Keratinocyte (primary cell): ENCODE measurements at regions not wholly inside any gene's neighbourhood (a gene's known extent, or its start where the extent isn't known, plus 50 kb on each side); places are given as distances from the start of the nearest gene placed in this dataset.

ENCODE experiments used
- CTCF ChIP-seq, 3 experiments: IDR thresholded peaks in 1 of 3; conservative IDR thresholded peaks in 1 of 3; optimal IDR thresholded peaks in 1 of 3; 2 replicates in 2 of 3; 3 replicates in 1 of 3; pipeline versions ENCODE3 to v1.5.1; 2011; ENCODE audit warnings: low read length in 3 of 3, mild to moderate bottlenecking in 3 of 3, moderate library complexity in 2 of 3, control low read depth in 1 of 3, inconsistent platforms in 1 of 3; ENCODE audit not compliant: insufficient read depth in 2 of 3; ENCODE audit errors: extremely low read depth in 1 of 3
- EZH2 ChIP-seq: IDR thresholded peaks from one replicate; pipeline ENCODE4 v1.6.1; 2012; ENCODE audit warnings: inconsistent platforms, mild to moderate bottlenecking, low read length, moderate library complexity

DNA sequence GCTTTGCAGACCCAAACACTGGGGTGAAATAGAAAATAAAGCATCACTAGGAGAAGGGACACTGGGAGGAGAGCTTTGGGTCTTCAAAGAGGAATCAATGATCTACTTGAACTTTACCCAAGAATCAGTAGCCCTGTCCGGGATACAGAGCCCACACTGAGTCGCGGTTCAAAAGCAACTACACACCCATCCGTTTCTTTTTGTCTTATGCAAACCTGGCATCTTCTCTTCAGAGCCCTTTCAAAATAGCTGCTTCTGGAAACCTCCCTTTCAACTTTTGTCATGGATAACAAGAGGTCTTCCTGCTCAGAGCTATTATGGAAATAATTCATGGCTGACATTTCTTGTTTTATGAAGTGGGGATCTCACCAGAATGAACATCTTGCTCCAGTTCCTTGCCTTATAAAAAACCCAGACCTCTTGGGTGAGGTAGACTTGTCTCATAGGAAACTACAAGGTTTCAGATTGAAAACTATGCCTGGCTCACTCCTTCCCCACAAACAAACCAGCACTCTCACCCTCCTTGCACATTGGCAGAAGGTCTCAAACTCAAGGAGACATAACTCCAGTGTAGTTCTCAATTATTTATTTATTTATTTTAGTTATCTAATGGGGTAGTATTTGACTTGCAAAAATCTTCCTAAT, 115.1 kb upstream of the ARHGEF3 start:
- no peak for TF ChIP-seq CTCF (optimal IDR thresholded peaks at IDR 0.05 in 1 of 3, IDR thresholded peaks at IDR 0.05 in 1 of 3, conservative IDR thresholded peaks at IDR 0.05 in 1 of 3; ENCODE audit: extremely low read depth in 1 of 3, insufficient read depth in 2 of 3, low read length in 3 of 3)
- TF ChIP-seq EZH2, result no peak
